ENCODE measurements at regions not wholly inside any gene's neighbourhood (a gene's known extent, or its start where the extent isn't known, plus 50 kb on each side); places are given as distances from the start of the nearest gene placed in this dataset.

DNA sequence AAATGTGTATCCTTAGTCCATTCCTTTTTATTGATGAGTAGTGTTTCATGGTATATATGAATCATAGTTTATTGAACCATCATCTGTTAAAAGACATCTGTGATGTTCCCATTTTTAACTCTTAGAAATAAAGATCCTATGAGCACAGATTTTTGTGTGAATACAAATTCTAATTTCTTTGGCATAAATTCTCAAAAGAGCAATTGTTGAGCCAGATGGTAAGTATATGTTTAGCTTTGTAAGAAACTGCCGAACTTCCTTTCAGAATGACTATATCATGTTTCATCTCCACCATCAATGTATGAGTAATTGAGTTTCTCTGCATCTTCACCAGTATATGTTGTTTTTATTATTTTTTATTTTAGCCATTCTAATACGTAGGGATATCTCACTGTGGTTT, 526.4 kb downstream of the CDH10 start:
- TF ChIP-seq CTCF (IDR thresholded peaks at IDR 0.05 in 4 of 5, conservative IDR thresholded peaks at IDR 0.05 in 1 of 5) (no peak), POLR2A (IDR thresholded peaks at IDR 0.05) (no peak)
